ENCODE measurements at regions not wholly inside any gene's neighbourhood (a gene's known extent, or its start where the extent isn't known, plus 50 kb on each side); places are given as distances from the start of the nearest gene placed in this dataset.
"Not testable (repeated sequence)": the region's sequence is repeated elsewhere in the genome, so short reads cannot be mapped to it uniquely, and the experiment has no call there.

GRCh38 chr17:46460129-46460528 lies 52.1 kb upstream of the LRRC37A2 start:
- H3K9ac ChIP-seq (ENCODE audit: control insufficient read depth, insufficient read depth, low read length); ATAC-seq; H3K79me2 ChIP-seq (ENCODE audit: control insufficient read depth, insufficient read depth, low read length); H4K20me1 ChIP-seq (ENCODE audit: control insufficient read depth, insufficient read depth); DNase-seq (ENCODE audit: low read depth, low spot score); H3K4me2 ChIP-seq (ENCODE audit: control insufficient read depth, insufficient read depth); H3K9me3 ChIP-seq (replicated peaks; ENCODE audit: control insufficient read depth, insufficient read depth, low read length); H3K4me3 ChIP-seq; H3K4me1 ChIP-seq (ENCODE audit: control insufficient read depth, insufficient read depth, low read length); H3K36me3 ChIP-seq (ENCODE audit: control insufficient read depth in 2 of 2, insufficient read depth in 2 of 2, low read length in 1 of 2); H3K27ac ChIP-seq (ENCODE audit: control insufficient read depth, insufficient read depth); in situ Hi-C loops (cut with MboI); FAIRE-seq; BruUV-seq (replicated peaks); H2AFZ ChIP-seq (ENCODE audit: control insufficient read depth, low read depth, low read length); POLR2A ChIA-PET; H3K27me3 ChIP-seq (replicated peaks in 1 of 2; ENCODE audit: control insufficient read depth in 2 of 2, insufficient read depth in 2 of 2, low read length in 1 of 2); RAD21 ChIA-PET (ENCODE audit: unreplicated experiment); SMC1A ChIA-PET (ENCODE audit: uncharacterized antibody, unreplicated experiment); CTCF ChIA-PET; intact Hi-C loops (cut with micrococcal nuclease; ENCODE audit: unreplicated experiment): not testable (repeated sequence)

- H3K9ac ChIP-seq (ENCODE audit: control insufficient read depth, insufficient read depth, low read length); H3K4me2 ChIP-seq (ENCODE audit: control insufficient read depth, insufficient read depth); CTCF ChIA-PET; FAIRE-seq; intact Hi-C loops (cut with micrococcal nuclease; ENCODE audit: unreplicated experiment); in situ Hi-C loops (cut with MboI); RAD21 ChIA-PET (ENCODE audit: unreplicated experiment); H3K4me1 ChIP-seq (ENCODE audit: control insufficient read depth, insufficient read depth, low read length); H2AFZ ChIP-seq (ENCODE audit: control insufficient read depth, low read depth, low read length); H3K36me3 ChIP-seq (ENCODE audit: control insufficient read depth in 2 of 2, insufficient read depth in 2 of 2, low read length in 1 of 2); H3K79me2 ChIP-seq (ENCODE audit: control insufficient read depth, insufficient read depth, low read length); H3K4me3 ChIP-seq; DNase-seq (ENCODE audit: low read depth, low spot score); SMC1A ChIA-PET (ENCODE audit: uncharacterized antibody, unreplicated experiment); H3K27ac ChIP-seq (ENCODE audit: control insufficient read depth, insufficient read depth); H3K9me3 ChIP-seq (replicated peaks; ENCODE audit: control insufficient read depth, insufficient read depth, low read length); ATAC-seq; H4K20me1 ChIP-seq (ENCODE audit: control insufficient read depth, insufficient read depth); H3K27me3 ChIP-seq (replicated peaks in 1 of 2; ENCODE audit: control insufficient read depth in 2 of 2, insufficient read depth in 2 of 2, low read length in 1 of 2); POLR2A ChIA-PET; BruUV-seq (replicated peaks): not testable (repeated sequence)
- WGBS (ENCODE audit: insufficient coverage, insufficient replicate concordance, low lambda C conversion rate, missing lambda C conversion rate) = no CpG with 5 or more reads among the region's 2 CpGs
These were observed 57.2 kb upstream of the LRRC37A2 start for GRCh38 chr17:46455069-46455468.

- SMC1A ChIA-PET (ENCODE audit: uncharacterized antibody, unreplicated experiment); RAD21 ChIA-PET (ENCODE audit: unreplicated experiment); H3K4me2 ChIP-seq (ENCODE audit: control insufficient read depth, insufficient read depth); BruUV-seq (replicated peaks); H3K9me3 ChIP-seq (replicated peaks; ENCODE audit: control insufficient read depth, insufficient read depth, low read length); ATAC-seq; H3K27me3 ChIP-seq (replicated peaks in 1 of 2; ENCODE audit: control insufficient read depth in 2 of 2, insufficient read depth in 2 of 2, low read length in 1 of 2); H3K27ac ChIP-seq (ENCODE audit: control insufficient read depth, insufficient read depth); POLR2A ChIA-PET; H2AFZ ChIP-seq (ENCODE audit: control insufficient read depth, low read depth, low read length); intact Hi-C loops (cut with micrococcal nuclease; ENCODE audit: unreplicated experiment); CTCF ChIA-PET; H3K79me2 ChIP-seq (ENCODE audit: control insufficient read depth, insufficient read depth, low read length); DNase-seq (ENCODE audit: low read depth, low spot score); in situ Hi-C loops (cut with MboI); H3K9ac ChIP-seq (ENCODE audit: control insufficient read depth, insufficient read depth, low read length); H3K4me1 ChIP-seq (ENCODE audit: control insufficient read depth, insufficient read depth, low read length); H3K4me3 ChIP-seq; FAIRE-seq; H3K36me3 ChIP-seq (ENCODE audit: control insufficient read depth in 2 of 2, insufficient read depth in 2 of 2, low read length in 1 of 2); H4K20me1 ChIP-seq (ENCODE audit: control insufficient read depth, insufficient read depth): not testable (repeated sequence)
These were observed 57.7 kb upstream of the LRRC37A2 start for GRCh38 chr17:46454572-46454971.

- RAD21 ChIA-PET (ENCODE audit: unreplicated experiment); H3K36me3 ChIP-seq (ENCODE audit: control insufficient read depth in 2 of 2, insufficient read depth in 2 of 2, low read length in 1 of 2); in situ Hi-C loops (cut with MboI); H3K4me2 ChIP-seq (ENCODE audit: control insufficient read depth, insufficient read depth); H2AFZ ChIP-seq (ENCODE audit: control insufficient read depth, low read depth, low read length); ATAC-seq; H3K27ac ChIP-seq (ENCODE audit: control insufficient read depth, insufficient read depth); H3K4me1 ChIP-seq (ENCODE audit: control insufficient read depth, insufficient read depth, low read length); intact Hi-C loops (cut with micrococcal nuclease; ENCODE audit: unreplicated experiment); POLR2A ChIA-PET; FAIRE-seq; H4K20me1 ChIP-seq (ENCODE audit: control insufficient read depth, insufficient read depth); H3K27me3 ChIP-seq (replicated peaks in 1 of 2; ENCODE audit: control insufficient read depth in 2 of 2, insufficient read depth in 2 of 2, low read length in 1 of 2); CTCF ChIA-PET; SMC1A ChIA-PET (ENCODE audit: uncharacterized antibody, unreplicated experiment); H3K9me3 ChIP-seq (replicated peaks; ENCODE audit: control insufficient read depth, insufficient read depth, low read length); BruUV-seq (replicated peaks); H3K4me3 ChIP-seq; H3K79me2 ChIP-seq (ENCODE audit: control insufficient read depth, insufficient read depth, low read length); DNase-seq (ENCODE audit: low read depth, low spot score); H3K9ac ChIP-seq (ENCODE audit: control insufficient read depth, insufficient read depth, low read length): not testable (repeated sequence)
- WGBS (ENCODE audit: insufficient coverage, insufficient replicate concordance, low lambda C conversion rate, missing lambda C conversion rate) = no CpG with 5 or more reads among the region's 4 CpGs
These were observed 59.2 kb upstream of the LRRC37A2 start for GRCh38 chr17:46453077-46453476.
